Esophagus (tissue), 2 donors: ENCODE measurements at regions not wholly inside any gene's neighbourhood (a gene's known extent, or its start where the extent isn't known, plus 50 kb on each side); places are given as distances from the start of the nearest gene placed in this dataset.

Source experiments
- H3K27ac ChIP-seq, 2 donors: one replicate each; pipeline ENCODE4 v1.5.1; 2013; ENCODE audit warnings: low read depth in 2 of 2, mild to moderate bottlenecking in 2 of 2, inconsistent platforms in 1 of 2, low read length in 1 of 2, moderate library complexity in 1 of 2
- H3K27me3 ChIP-seq, 2 donors: one replicate each; pipeline ENCODE4 v1.6.1; 2013; ENCODE audit warnings: low read length in 2 of 2, control low read depth in 1 of 2, mild to moderate bottlenecking in 1 of 2; ENCODE audit not compliant: insufficient read depth in 2 of 2, control insufficient read depth in 1 of 2
- H3K36me3 ChIP-seq, 2 donors: one replicate each; pipeline ENCODE4 v1.6.1; 2013; ENCODE audit warnings: low read length in 1 of 2; ENCODE audit not compliant: control insufficient read depth in 2 of 2, insufficient read depth in 2 of 2
- H3K4me1 ChIP-seq, 2 donors: one replicate each; pipeline ENCODE4 v1.6.1; 2013; ENCODE audit warnings: low read length in 1 of 2; ENCODE audit not compliant: control insufficient read depth in 2 of 2, insufficient read depth in 2 of 2
- H3K4me3 ChIP-seq, 2 donors: one replicate each; pipeline ENCODE4 v1.5.1; 2013; ENCODE audit warnings: low read length in 2 of 2, mild to moderate bottlenecking in 2 of 2, low read depth in 1 of 2, moderate library complexity in 1 of 2
- H3K9me3 ChIP-seq, 2 donors: one replicate each; pipeline ENCODE4 v1.6.1; 2013; ENCODE audit warnings: mild to moderate bottlenecking in 2 of 2, low read depth in 1 of 2, low read length in 1 of 2, moderate library complexity in 1 of 2; ENCODE audit not compliant: control insufficient read depth in 2 of 2, insufficient read depth in 1 of 2
- WGBS, 2 donors: extraction: QIAGEN DNeasy Blood & Tissue Kit; methylation state at CpG; one replicate each; pipeline ENCODE4 v1.1.7; 2013; 5-methylcytosine and 5-hydroxymethylcytosine counted together
- donor health status: healthy with polysubstance abuse.
- donor health status: Bipolar disorder and iron deficiency.

DNA sequence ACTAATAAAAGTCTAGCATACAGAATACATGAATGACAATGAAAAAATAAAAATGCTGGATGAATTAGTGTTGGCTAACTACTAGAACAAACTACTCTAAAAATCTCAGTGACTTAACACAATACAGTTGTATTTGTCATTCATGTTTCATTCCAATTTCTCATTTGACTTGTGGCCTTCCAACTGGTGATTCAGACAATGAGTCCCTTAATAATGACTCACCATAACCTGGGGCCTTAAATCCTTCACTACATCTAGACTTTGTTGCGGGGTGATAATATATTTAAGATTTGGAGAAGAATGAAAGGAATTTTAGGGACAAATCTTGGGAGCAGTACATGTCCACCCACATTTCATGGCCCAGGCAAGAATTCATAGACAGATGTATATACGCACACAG is 90.5 kb upstream of the POM121L12 start:
- H3K4me3 ChIP-seq: no peak overlapping the region
- H3K4me1 ChIP-seq: no peaks in the 10 kb centered on the region
- H3K27me3 ChIP-seq: no peaks in the 10 kb centered on the region
- H3K9me3 ChIP-seq: no peaks in the 10 kb centered on the region
- 71 to 79% methylated on average over 2 of the region's 2 CpGs for WGBS, 2 donors
- no peaks in the 10 kb centered on the region for H3K36me3 ChIP-seq
- H3K27ac ChIP-seq: no peak overlapping the region

DNA sequence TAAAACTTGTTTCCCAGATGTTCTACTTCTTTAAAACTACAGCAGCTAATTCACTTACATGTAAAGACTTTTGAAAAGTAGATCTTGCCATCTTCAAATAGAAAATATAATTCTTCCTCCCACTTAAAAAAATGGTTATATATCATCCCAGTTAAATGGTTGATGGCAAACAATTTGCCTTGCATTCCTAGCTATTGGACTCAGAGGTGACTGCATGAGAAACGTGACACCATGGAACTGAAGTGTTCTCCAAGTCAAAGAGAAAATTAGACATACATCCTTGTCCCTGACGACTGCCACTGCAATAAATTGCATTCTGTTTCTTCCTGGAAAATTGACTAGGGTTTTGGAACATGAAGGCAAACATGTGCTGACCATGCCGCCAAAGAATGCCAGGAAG is 95.0 kb upstream of the POM121L12 start:
- 51 to 63% methylated on average over 3 of the region's 3 CpGs for WGBS, 2 donors
- no peaks in the 10 kb centered on the region for H3K4me1 ChIP-seq
- peaks cover 0 to 3% of the 10 kb centered on the region in 2 donors for H3K9me3 ChIP-seq
- H3K27me3 ChIP-seq: no peaks in the 10 kb centered on the region
- H3K4me3 ChIP-seq: no peak overlapping the region
- no peaks in the 10 kb centered on the region for H3K36me3 ChIP-seq
- H3K27ac ChIP-seq: no peak overlapping the region

DNA sequence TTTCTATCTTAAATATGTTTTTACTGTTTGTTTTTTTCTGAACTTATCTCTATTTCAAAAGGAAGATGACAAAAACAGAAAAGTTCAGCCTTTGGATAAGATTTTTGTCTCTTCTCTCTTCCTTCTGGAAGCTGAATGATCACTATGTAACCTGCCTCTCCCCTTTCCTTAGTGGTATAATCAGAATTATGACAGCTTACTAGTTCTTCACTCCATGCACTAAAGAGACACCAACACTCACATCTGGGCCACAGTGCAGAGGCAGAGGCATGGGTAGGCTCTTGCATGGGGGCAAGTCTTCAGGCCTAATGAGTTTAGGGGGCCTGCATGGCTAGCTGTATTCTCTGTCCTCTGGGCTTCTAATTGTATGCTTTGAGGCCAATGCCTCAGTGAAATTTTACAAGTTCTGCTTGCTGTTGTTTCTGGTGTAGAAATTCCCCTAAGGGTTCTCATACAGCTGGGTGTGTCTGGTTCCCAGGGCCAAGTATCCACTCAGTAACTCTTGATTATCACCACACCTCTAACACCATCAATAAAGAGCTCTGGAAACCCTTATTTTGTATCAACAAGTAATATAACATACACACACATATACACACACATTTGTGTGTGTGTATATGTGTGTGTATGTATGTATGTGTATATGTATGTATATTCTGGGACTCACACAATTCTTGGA is 96.8 kb upstream of the POM121L12 start:
- peaks cover 0 to 3% of the 10 kb centered on the region in 2 donors for H3K9me3 ChIP-seq
- H3K27ac ChIP-seq: no peak overlapping the region
- no peak overlapping the region for H3K4me3 ChIP-seq
- no peaks in the 10 kb centered on the region for H3K4me1 ChIP-seq
- no peaks in the 10 kb centered on the region for H3K36me3 ChIP-seq
- no peaks in the 10 kb centered on the region for H3K27me3 ChIP-seq

DNA sequence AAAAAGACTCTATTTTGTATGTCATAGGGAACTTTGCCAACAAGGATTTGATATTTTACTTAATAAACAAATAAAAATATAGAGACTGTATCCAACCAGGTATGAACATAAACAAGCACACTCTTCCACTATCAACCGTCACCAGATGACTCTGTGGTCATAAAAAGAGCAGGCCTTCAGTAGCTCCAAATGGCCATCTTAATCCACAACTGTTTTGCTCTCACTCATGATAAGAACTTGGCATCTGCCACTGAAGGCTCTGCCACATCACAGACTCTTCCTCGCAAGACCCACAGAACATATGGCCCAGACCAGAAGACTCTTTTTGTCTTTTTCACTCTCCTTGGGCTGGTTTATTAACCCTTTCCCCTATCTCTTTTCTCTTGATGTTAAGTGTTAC is 98.7 kb upstream of the POM121L12 start:
- Histone ChIP-seq H3K4me3 (no peak overlapping the region), H3K36me3 (no peaks in the 10 kb centered on the region), H3K9me3 (peaks cover 0 to 3% of the 10 kb centered on the region in 2 donors), H3K27ac (no peak overlapping the region), H3K27me3 (no peaks in the 10 kb centered on the region), H3K4me1 (no peaks in the 10 kb centered on the region)
- WGBS, 2 donors: 38 to 43% methylated on average over 2 of the region's 2 CpGs

DNA sequence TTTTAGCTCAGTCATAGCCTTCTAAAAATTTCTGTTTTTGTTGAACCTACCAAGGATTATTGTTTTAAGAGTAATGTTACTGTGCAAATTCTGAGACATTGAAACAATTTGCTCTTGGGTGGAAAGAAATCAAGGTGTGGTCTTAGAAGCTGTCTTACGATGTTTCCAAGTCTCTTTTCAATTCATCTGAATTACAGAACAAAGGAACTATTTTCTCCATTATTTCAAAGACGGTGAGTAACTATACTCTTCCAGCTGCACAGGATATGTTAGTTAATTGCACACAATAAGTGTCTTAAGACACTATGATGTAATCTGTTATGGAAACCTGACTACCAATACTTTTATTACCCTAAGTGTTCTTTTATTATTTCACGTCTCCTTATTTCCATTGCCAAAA is 106.8 kb upstream of the POM121L12 start:
- Histone ChIP-seq H3K27me3 (no peaks in the 10 kb centered on the region), H3K4me1 (no peaks in the 10 kb centered on the region), H3K27ac (no peak overlapping the region), H3K4me3 (no peak overlapping the region), H3K36me3 (no peaks in the 10 kb centered on the region), H3K9me3 (peaks cover 0 to 4% of the 10 kb centered on the region in 2 donors)
- 48 to 58% methylated on average over 3 of the region's 3 CpGs for WGBS, 2 donors

DNA sequence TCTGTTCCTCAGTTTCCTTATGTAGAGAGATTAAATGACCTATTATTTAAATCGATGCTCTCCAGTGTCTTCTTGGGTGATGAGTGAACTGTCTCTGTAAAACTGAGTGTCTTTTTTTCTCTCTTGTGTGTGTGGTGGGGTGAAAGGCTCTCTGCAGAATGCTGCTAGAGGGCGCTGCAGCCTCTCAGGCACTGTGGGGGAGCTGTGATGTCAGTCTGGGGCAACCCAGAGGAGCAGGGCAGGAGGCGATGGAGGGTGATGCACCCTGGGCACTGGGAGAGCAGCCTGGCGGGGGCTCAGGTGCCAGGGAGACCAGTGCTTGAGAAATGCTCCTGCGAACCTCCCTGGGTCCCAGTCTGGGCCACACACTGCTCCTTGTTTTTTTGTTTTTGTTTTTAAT is 110.1 kb upstream of the POM121L12 start:
- Histone ChIP-seq H3K9me3 (peaks cover 0 to 4% of the 10 kb centered on the region in 2 donors), H3K27me3 (no peaks in the 10 kb centered on the region), H3K4me3 (no peak overlapping the region), H3K36me3 (no peaks in the 10 kb centered on the region), H3K4me1 (no peaks in the 10 kb centered on the region), H3K27ac (no peak overlapping the region)
- WGBS, 2 donors: 85 to 91% methylated on average over 5 of the region's 5 CpGs

DNA sequence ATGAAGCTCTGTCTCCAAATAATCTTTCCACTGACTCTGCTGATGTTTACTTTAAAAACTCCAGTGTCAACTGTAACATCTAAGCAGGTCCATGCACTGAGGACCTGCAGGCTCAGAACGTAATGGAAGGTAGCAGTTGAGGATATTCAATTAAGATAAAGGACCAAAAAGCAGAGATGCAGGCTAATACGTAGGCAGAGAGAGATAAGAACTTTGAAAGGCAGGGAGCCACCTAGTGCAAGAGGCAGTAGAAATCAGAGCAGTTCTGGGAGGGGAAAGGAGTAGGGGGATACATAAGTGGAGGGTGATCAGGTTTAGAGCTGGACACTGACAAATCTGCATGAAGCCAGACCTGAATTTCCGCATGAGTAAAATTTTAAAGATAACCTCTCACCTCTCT is 114.5 kb upstream of the POM121L12 start:
- 30 to 38% methylated on average over 3 of the region's 3 CpGs for whole genome bisulfite sequencing, 2 donors
- H3K36me3 ChIP-seq: no peaks in the 10 kb centered on the region
- no peaks in the 10 kb centered on the region for H3K27me3 ChIP-seq
- H3K4me3 ChIP-seq: no peak overlapping the region
- H3K9me3 ChIP-seq: peaks cover 0 to 4% of the 10 kb centered on the region in 2 donors
- H3K27ac ChIP-seq: no peak overlapping the region
- H3K4me1 ChIP-seq: no peaks in the 10 kb centered on the region

DNA sequence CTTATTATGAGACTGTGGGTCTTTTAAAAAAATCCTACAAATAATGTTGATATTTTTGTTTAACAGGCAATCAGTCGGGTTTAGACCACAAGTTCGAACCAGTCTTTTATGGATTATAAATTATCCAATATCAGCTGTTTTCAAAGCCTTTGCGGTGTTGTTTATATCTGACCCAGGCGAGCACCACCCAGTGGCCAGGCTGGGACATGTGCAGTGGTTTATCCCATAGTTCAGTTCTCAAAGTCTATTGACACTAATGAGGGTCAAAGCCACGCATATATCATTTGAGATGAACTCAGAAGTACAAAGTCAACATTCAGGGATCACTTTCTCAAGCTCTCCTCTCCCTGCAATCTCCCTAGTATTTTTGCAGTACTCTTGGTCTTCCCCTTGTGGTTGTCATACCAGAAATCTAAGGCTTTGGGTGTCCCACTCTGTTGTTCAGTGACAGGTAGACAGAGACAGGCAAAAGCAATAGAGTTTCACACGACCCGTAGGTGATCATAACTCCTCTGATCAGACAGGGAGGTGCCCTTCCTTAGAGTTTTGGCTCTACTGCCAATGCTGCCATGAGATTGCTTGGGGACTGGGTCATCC is 117.4 kb upstream of the POM121L12 start:
- Histone ChIP-seq H3K4me1 (no peaks in the 10 kb centered on the region), H3K4me3 (no peak overlapping the region), H3K9me3 (no peaks in the 10 kb centered on the region), H3K27ac (no peak overlapping the region), H3K36me3 (no peaks in the 10 kb centered on the region), H3K27me3 (no peaks in the 10 kb centered on the region)
- 64 to 74% methylated on average over 7 of the region's 7 CpGs for WGBS, 2 donors

DNA sequence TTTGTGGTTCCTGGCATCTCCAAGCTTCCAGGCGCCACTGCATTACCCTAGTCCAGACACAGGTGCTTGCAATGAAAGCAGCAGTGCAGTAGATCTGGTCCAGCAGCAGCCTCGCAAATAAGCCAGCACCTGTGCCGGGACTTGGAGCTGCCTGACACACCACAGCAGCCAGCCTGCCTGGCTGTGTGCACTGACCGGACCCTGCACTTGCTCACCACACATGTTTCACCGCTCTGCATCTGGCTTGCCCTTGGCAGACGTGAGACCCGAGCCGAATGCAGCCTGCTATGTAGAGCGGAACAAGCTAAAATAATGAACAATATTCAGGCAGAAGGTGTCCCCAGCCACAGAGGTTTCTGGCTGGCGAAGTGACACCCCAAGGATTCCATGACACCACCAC is 123.6 kb upstream of the POM121L12 start:
- no peaks in the 10 kb centered on the region for H3K36me3 ChIP-seq

DNA sequence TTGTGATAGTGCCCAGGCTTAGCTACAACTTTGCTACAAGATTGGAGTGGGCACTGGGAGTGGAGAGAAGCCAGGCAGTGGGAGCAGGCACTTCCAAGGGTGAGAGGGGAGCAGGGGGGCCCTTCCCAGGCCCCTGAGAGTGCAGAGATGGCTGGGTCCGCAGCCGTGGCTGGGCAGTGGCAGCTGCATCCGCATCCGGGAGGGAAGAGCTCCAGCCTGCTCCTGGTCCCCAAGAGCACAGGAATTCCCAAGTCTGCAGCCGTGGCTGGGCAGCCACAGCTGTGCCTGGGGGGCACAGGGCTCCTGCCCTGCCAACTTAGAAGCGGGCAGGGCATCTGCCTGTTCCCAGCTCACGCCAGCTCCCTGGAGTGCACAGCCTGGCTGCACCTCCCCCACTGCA is 124.1 kb upstream of the POM121L12 start:
- H3K4me1 ChIP-seq: no peaks in the 10 kb centered on the region
- H3K27ac ChIP-seq: no peak overlapping the region
- peaks cover 6 to 12% of the 10 kb centered on the region in 2 donors for H3K9me3 ChIP-seq
- no peak overlapping the region for H3K4me3 ChIP-seq
- H3K36me3 ChIP-seq: no peaks in the 10 kb centered on the region
- WGBS, 2 donors: 84 to 90% methylated on average over 7 of the region's 7 CpGs
- no peaks in the 10 kb centered on the region for H3K27me3 ChIP-seq

More for the DNA sequence above, 123.6 kb upstream of the POM121L12 start:
- Histone ChIP-seq H3K9me3 (peaks cover 6 to 12% of the 10 kb centered on the region in 2 donors), H3K27ac (no peak overlapping the region), H3K4me3 (no peak overlapping the region), H3K27me3 (no peaks in the 10 kb centered on the region), H3K4me1 (no peaks in the 10 kb centered on the region)
- 87 to 92% methylated on average over 10 of the region's 10 CpGs for WGBS, 2 donors
